ENCODE measurements at regions not wholly inside any gene's neighbourhood (a gene's known extent, or its start where the extent isn't known, plus 50 kb on each side); places are given as distances from the start of the nearest gene placed in this dataset.

- TF ChIP-seq USF2 (IDR thresholded peaks at IDR 0.05; ENCODE audit: borderline replicate concordance, low read depth, low read length) (no peak), TAF1 (IDR thresholded peaks at IDR 0.05; ENCODE audit: borderline replicate concordance, low read depth, low read length) (no peak)
Observed at GRCh38 chr2:136360790-136361189, 242.8 kb upstream of the CXCR4 start (continued).

- ChIA-PET POLR2A (no interaction called here), CTCF (interaction anchor here (0.7 kb wide), 2 partner anchors 19 to 542 kb away, joined by 3 read pairs; no protein-coding TSS in a partner anchor)
- 24% methylated on average over 5 of the region's 5 CpGs for WGBS (ENCODE audit: low lambda C conversion rate)
Observed at GRCh38 chr2:136359121-136359965, 241.4 kb upstream of the CXCR4 start.

GRCh38 chr2:136358576-136358975, 240.6 kb upstream of the CXCR4 start:
- CTCF ChIA-PET = interaction anchor here (0.7 kb wide), 1 partner anchor 20 kb away, joined by 3 read pairs; no protein-coding TSS in a partner anchor
- Histone ChIP-seq H3K36me3 (replicated peaks in 1 of 2; ENCODE audit: control insufficient read depth in 1 of 2, insufficient read depth in 2 of 2, low read length in 1 of 2) (no peaks in the 10 kb centered on the region), H3K9me3 (no peaks in the 10 kb centered on the region), H3K4me3 (ENCODE audit: low read depth in 2 of 2, low read length in 1 of 2) (no peak overlapping the region), H3K4me2 (no peak overlapping the region), H3K9ac (no peak overlapping the region), H3K4me1 (ENCODE audit: control insufficient read depth in 1 of 2, insufficient read depth in 2 of 2, low read depth in 1 of 2, low read length in 1 of 2) (peaks cover 0 to 12% of the 10 kb centered on the region in 2 experiments; a peak in 1 of 4 replicates), H3F3A (replicated peaks; ENCODE audit: insufficient read depth) (no peaks in the 10 kb centered on the region), H3K27ac (ENCODE audit: low read depth in 2 of 2, low read length in 1 of 2) (no peak overlapping the region), H3K27me3 (ENCODE audit: insufficient read depth) (no peaks in the 10 kb centered on the region), H2AFZ (ENCODE audit: low read depth) (no peak overlapping the region), H4K20me1 (ENCODE audit: insufficient read depth) (no peaks in the 10 kb centered on the region), H3K9me2 (no peaks in the 10 kb centered on the region), H3K79me2 (ENCODE audit: insufficient read depth) (no peaks in the 10 kb centered on the region)
- WGBS (ENCODE audit: low lambda C conversion rate) = 6% methylated on average over 2 of the region's 2 CpGs
- POLR2A ChIA-PET = no interaction called here
- DNase-seq = no peak
- TF ChIP-seq POLR2AphosphoS5 (IDR thresholded peaks at IDR 0.05; ENCODE audit: low read depth, low read length) (no peak), TAF1 (IDR thresholded peaks at IDR 0.05; ENCODE audit: borderline replicate concordance, low read depth, low read length) (no peak), MXI1 (IDR thresholded peaks at IDR 0.05; ENCODE audit: low read depth, low read length) (no peak), NRF1 (IDR thresholded peaks at IDR 0.05; ENCODE audit: low read depth, low read length) (no peak), NFIC (IDR thresholded peaks at IDR 0.05; ENCODE audit: borderline replicate concordance) (no peak), FOSL2 (IDR thresholded peaks at IDR 0.05; ENCODE audit: borderline replicate concordance, low read depth) (no peak), TCF12 (IDR thresholded peaks at IDR 0.05) (no peak), GABPA (IDR thresholded peaks at IDR 0.05; ENCODE audit: low read depth) (no peak), SIN3A (IDR thresholded peaks at IDR 0.05; ENCODE audit: borderline replicate concordance, low read depth, low read length) (no peak), YY1 (IDR thresholded peaks at IDR 0.05; ENCODE audit: low read depth) (no peak), JUND (IDR thresholded peaks at IDR 0.05) (no peak), RXRA (IDR thresholded peaks at IDR 0.05; ENCODE audit: borderline replicate concordance, low read depth) (no peak), CHD2 (IDR thresholded peaks at IDR 0.05; ENCODE audit: low read length, partially characterized antibody) (no peak), ZBTB33 (IDR thresholded peaks at IDR 0.05; ENCODE audit: borderline replicate concordance, low read depth) (no peak)

More at GRCh38 chr2:136359121-136359965, 241.4 kb upstream of the CXCR4 start:
- TF ChIP-seq SIN3A (IDR thresholded peaks at IDR 0.05; ENCODE audit: borderline replicate concordance, low read depth, low read length) (no peak), TAF1 (IDR thresholded peaks at IDR 0.05; ENCODE audit: borderline replicate concordance, low read depth, low read length) (no peak), FOXJ3 (CRISPR knock-in tag; IDR thresholded peaks at IDR 0.05) (no peak), CTCF (IDR thresholded peaks at IDR 0.05) (no peak), TEAD4 (IDR thresholded peaks at IDR 0.05; ENCODE audit: borderline replicate concordance, insufficient read depth) (no peak), ELF1 (IDR thresholded peaks at IDR 0.05) (no peak), EZH2phosphoT487 (IDR thresholded peaks at IDR 0.05; ENCODE audit: borderline replicate concordance, low read depth) (no peak), FOSL2 (IDR thresholded peaks at IDR 0.05; ENCODE audit: borderline replicate concordance, low read depth) (no peak)
- Histone ChIP-seq H3K4me3 (ENCODE audit: low read depth in 2 of 2, low read length in 1 of 2) (no peak overlapping the region), H2AFZ (ENCODE audit: low read depth) (no peak overlapping the region), H4K20me1 (ENCODE audit: insufficient read depth) (no peaks in the 10 kb centered on the region), H3F3A (replicated peaks; ENCODE audit: insufficient read depth) (no peaks in the 10 kb centered on the region), H3K79me2 (ENCODE audit: insufficient read depth) (no peaks in the 10 kb centered on the region), H3K9me3 (no peaks in the 10 kb centered on the region), H3K9me2 (no peaks in the 10 kb centered on the region), H3K4me2 (no peak overlapping the region), H3K9ac (no peak overlapping the region), H3K27ac (ENCODE audit: low read depth in 2 of 2, low read length in 1 of 2) (no peak overlapping the region), H3K36me3 (replicated peaks in 1 of 2; ENCODE audit: control insufficient read depth in 1 of 2, insufficient read depth in 2 of 2, low read length in 1 of 2) (no peaks in the 10 kb centered on the region), H3K27me3 (ENCODE audit: insufficient read depth) (no peaks in the 10 kb centered on the region), H3K4me1 (ENCODE audit: control insufficient read depth in 1 of 2, insufficient read depth in 2 of 2, low read depth in 1 of 2, low read length in 1 of 2) (peaks cover 0 to 12% of the 10 kb centered on the region in 2 experiments; a peak in 1 of 4 replicates)
- no peak for DNase-seq
